Bronchial epithelial cell (primary cell): ENCODE measurements at regions not wholly inside any gene's neighbourhood (a gene's known extent, or its start where the extent isn't known, plus 50 kb on each side); places are given as distances from the start of the nearest gene placed in this dataset.

Source experiments
- DNase-seq: peaks from one replicate; pipeline ENCODE4 v3.0.0-alpha.2; 2010; ENCODE audit warnings: low read depth
- FAIRE-seq: peaks from 2 replicates; lab custom pipeline; 2011; peaks lifted over from hg19 to GRCh38; lab: Jason Lieb, UNC
- H3K27me3 ChIP-seq: 2 replicates; pipeline ENCODE4 v1.5.1; 2011; ENCODE audit warnings: low read length; ENCODE audit not compliant: control insufficient read depth, insufficient read depth
- H3K36me3 ChIP-seq: 2 replicates; pipeline ENCODE4 v1.5.1; 2011; ENCODE audit warnings: low read length; ENCODE audit not compliant: control insufficient read depth, insufficient read depth
- H3K4me3 ChIP-seq: 2 replicates; pipeline ENCODE4 v1.5.1; 2011; ENCODE audit warnings: mild to moderate bottlenecking, low read depth, low read length, control low read depth
- TF ChIP-seq, protein P1 (sequence below): IDR thresholded peaks from 2 replicates; pipeline ENCODE4 v1.5.1; 2011; ENCODE audit warnings: mild to moderate bottlenecking, moderate library complexity, low read length, control low read depth, inconsistent platforms; ENCODE audit not compliant: insufficient read depth, severe bottlenecking

DNA sequence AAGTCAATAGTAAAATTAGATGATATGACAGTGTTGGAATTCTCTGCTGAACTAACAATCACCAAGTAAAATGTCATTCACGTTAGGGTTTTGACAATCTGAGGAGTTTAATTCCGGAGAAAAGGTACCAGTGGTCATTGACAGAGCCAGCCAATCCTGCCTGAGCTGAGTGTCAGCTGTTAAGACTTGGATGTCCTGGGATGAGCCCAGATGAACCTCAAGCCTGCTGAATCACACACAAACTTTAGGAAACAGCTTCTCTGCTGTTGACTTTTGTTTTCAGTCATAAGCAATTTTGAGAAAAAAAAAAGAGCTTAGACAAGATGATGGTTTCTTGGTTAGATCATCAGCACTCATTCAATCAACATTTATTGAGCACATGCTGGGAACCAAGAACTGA is 600.0 kb upstream of the SLC39A10 start:
- Histone ChIP-seq H3K36me3 (no peaks in the 10 kb centered on the region), H3K4me3 (no peak overlapping the region), H3K27me3 (no peaks in the 10 kb centered on the region)
- no peak for FAIRE-seq
- DNase-seq = no peak
- TF ChIP-seq, protein P1, sequence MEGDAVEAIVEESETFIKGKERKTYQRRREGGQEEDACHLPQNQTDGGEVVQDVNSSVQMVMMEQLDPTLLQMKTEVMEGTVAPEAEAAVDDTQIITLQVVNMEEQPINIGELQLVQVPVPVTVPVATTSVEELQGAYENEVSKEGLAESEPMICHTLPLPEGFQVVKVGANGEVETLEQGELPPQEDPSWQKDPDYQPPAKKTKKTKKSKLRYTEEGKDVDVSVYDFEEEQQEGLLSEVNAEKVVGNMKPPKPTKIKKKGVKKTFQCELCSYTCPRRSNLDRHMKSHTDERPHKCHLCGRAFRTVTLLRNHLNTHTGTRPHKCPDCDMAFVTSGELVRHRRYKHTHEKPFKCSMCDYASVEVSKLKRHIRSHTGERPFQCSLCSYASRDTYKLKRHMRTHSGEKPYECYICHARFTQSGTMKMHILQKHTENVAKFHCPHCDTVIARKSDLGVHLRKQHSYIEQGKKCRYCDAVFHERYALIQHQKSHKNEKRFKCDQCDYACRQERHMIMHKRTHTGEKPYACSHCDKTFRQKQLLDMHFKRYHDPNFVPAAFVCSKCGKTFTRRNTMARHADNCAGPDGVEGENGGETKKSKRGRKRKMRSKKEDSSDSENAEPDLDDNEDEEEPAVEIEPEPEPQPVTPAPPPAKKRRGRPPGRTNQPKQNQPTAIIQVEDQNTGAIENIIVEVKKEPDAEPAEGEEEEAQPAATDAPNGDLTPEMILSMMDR = no peak

DNA sequence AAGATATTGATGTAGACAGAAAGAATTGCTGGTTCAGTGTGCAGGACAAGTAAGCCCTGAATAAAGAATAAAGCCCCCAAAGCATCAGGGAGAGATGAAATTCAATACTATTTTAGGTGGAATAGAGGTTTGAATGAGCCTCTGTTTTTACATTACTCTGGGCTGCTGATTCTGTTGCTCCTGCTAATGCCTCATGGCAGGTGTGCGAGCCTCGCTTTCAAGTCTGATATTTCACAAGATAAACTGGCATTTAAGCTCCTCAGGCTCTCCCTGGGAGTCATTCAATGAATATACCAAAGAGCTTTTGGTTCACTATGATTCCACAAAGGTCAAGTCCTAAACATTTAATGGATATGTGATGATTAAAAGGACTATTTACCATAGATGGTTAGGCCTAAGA is 601.0 kb upstream of the SLC39A10 start:
- no peaks in the 10 kb centered on the region for H3K36me3 ChIP-seq
- no peaks in the 10 kb centered on the region for H3K27me3 ChIP-seq
- TF ChIP-seq, protein P1 = no peak
- FAIRE-seq = no peak
- no peak for DNase-seq
- no peak overlapping the region for H3K4me3 ChIP-seq

DNA sequence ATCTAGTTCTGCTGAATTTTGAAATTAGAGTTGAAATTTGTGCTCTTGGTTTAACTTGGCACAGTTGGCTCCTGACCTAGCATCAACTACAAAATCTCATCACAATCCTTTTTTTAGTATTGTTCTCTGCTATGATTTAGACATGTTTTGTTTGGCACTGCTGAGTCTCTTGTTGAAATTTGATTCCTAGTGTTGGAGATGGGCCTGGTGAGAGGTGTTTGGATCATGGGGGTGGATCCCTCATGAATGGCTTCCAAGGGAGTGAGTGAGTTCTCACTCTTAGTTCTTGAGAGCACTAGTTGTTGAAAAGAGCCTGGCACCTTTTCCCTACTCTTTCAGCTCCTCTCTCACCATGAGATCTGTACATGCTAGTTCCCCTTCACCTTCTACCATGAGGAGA is 605.6 kb upstream of the SLC39A10 start:
- DNase-seq = peak; percentile 20
- TF ChIP-seq, protein P1 = no peak
- Histone ChIP-seq H3K4me3 (no peak overlapping the region), H3K36me3 (no peaks in the 10 kb centered on the region), H3K27me3 (no peaks in the 10 kb centered on the region)
- no peak for FAIRE-seq

DNA sequence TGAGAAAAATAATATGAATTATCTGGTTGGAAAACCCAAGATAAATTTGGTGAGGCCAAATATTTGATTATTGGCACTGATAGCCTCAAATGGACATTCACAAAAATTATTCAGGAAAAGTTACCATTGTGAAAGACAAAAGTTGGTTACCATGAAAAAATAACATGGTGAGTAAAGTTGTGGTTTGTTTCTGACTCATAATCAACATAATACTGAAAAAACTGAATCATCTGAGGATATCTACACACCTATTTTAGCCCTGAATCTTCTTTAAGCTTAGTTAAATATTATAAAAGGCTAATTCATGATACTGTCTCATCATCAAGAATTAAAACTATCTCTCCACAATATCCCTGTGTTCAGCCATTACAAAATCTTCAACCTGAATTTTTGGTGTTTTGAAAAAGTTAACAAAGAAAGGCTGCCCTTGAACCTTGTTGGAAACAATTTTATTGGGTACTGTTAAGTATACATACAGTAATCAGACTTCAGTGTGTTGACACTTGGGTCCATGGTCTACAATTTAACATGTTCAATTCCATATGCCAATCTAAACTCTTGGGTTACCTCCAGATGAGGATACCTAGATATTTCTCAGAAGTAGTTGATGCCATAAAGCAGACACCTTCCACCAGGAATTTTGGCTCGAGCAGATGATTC is 607.5 kb upstream of the SLC39A10 start:
- H3K27me3 ChIP-seq = no peaks in the 10 kb centered on the region
- H3K4me3 ChIP-seq = no peak overlapping the region
- no peaks in the 10 kb centered on the region for H3K36me3 ChIP-seq
- no peak for FAIRE-seq
- TF ChIP-seq, protein P1 = no peak
- peak; percentile 78 for DNase-seq

DNA sequence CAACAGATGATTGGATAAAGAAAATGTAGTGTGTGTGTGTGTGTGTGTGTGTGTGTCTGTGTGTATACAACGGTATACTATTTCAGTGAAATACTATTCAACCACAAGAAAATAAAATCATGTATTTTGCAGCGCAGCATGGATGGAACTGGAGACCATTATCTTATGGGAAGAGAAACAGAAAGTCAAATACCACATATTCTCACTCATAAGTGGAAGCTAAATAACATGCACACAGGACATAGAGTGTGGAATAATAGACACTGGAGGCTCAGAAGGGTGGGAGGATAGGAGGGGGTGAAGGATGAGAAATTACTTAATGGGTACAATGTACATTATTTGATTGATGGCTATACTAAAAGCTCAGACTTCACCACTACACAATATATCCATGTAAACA is 609.1 kb upstream of the SLC39A10 start:
- TF ChIP-seq, protein P1 = no peak
- DNase-seq (no peak), FAIRE-seq (no peak)
- no peak overlapping the region for H3K4me3 ChIP-seq
- H3K27me3 ChIP-seq = no peaks in the 10 kb centered on the region
- H3K36me3 ChIP-seq = no peaks in the 10 kb centered on the region

DNA sequence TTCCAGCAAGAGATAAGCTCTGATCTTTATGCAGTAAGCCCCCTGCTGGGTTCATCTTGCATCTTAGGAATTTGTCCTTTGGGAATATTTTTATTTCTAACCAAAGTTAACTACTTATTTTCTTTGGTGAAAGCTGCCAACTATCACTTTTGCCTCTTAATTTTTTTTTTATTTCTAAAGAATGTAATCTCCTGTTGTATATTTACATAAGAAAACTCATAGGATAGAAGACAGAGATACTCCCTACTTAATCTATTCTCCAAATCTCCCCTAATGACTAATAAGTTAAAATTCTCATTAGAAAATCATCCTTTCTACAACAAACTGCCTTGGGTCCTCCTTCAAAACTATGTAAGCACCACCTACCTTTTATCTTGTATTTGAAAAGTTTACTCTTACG is 612.2 kb upstream of the SLC39A10 start:
- H3K4me3 ChIP-seq = no peak overlapping the region
- no peak for DNase-seq
- H3K27me3 ChIP-seq = no peaks in the 10 kb centered on the region
- no peaks in the 10 kb centered on the region for H3K36me3 ChIP-seq
- FAIRE-seq = no peak
- TF ChIP-seq, protein P1 = no peak
